HG03045 (cell line): ENCODE measurements at regions not wholly inside any gene's neighbourhood (a gene's known extent, or its start where the extent isn't known, plus 50 kb on each side); places are given as distances from the start of the nearest gene placed in this dataset.

Experiments
- ATAC-seq: cut with Tn5 transposase; IDR thresholded peaks from one replicate; pipeline ENCODE4 v1.9.1; 2021; ENCODE audit warnings: mild to moderate bottlenecking, moderate library complexity; ENCODE audit not compliant: unreplicated experiment

DNA sequence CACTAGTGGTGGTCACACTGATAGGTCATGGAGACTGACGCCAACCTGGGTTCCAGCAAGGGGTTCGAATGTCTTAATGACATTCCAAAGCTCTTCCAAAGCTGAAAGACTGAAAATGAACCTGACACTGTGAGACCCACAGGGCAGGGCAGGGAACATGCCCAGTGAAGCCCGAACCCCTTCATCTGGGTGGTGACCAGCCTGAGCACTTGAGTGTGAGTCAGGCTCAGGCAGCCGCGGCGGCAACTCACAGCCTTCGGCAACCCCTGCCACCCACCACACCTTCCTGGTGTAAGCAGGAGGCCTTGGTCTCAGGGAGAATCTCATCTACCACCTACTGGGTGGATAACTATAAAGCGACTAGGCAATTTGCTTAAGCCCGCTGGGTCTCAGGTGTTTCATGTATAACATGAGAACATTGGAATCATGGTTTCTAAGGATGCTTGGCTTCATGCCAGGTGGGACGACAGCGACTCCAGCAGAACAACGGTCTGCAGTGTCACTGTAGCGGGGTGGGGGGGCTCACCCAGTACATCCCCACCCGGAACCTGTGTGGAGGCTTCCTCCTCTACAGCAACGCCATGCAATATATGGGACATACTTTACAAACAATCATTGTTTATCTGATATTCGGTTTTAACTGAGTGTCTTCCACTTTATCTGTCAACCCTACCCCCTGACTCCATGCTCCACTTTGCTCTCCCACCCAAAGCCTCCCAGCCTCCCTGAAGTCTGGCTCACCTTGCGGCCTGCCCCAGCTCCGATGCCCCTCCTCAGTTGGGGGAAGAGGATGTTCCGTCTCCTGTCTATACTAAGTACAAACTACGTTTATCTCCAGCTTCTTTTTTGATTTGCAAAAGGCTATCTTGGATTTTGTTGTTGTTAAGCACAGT, 125.0 kb upstream of the MEF2A start:
- no peak for ATAC-seq

GRCh38 chr15:99441444-99441800, 124.4 kb upstream of the MEF2A start:
- no peak for ATAC-seq

- ATAC-seq: no peak
Measured at GRCh38 chr15:99441871-99442251, 123.9 kb upstream of the MEF2A start.

- ATAC-seq: no peak
Measured at GRCh38 chr15:99442252-99442897, 123.4 kb upstream of the MEF2A start.

- ATAC-seq: no peak
Measured at GRCh38 chr15:99443056-99443756, 122.6 kb upstream of the MEF2A start.

GRCh38 chr15:99443768-99444446, 121.9 kb upstream of the MEF2A start:
- ATAC-seq: no peak

DNA sequence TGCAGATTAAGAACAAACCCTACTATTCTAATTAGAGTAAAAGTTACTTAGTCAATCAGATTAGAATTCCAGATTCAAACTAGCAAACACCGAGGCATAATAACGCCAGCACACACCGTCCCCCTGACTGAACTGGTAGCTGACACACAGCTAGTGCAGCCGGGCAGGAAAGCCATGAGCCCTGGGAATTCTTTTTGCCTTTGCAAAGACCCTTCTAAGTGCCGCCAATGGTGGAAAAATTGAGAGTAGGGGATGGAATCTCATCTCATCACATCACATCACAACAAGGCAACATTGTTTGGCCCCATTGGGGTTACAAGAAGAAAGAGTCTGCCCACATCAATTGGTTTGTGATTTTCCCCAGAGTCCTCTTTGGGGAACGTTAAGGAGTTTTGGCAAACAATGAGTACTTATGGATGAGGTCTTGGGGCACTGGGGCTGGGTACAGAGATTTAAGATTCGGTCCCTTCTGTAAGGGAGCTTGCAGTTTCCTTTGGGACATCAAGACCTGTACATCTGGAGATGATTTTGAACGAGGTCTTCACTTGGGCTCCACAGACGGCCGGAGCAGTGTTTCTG, 120.4 kb upstream of the MEF2A start:
- ATAC-seq: no peak

DNA sequence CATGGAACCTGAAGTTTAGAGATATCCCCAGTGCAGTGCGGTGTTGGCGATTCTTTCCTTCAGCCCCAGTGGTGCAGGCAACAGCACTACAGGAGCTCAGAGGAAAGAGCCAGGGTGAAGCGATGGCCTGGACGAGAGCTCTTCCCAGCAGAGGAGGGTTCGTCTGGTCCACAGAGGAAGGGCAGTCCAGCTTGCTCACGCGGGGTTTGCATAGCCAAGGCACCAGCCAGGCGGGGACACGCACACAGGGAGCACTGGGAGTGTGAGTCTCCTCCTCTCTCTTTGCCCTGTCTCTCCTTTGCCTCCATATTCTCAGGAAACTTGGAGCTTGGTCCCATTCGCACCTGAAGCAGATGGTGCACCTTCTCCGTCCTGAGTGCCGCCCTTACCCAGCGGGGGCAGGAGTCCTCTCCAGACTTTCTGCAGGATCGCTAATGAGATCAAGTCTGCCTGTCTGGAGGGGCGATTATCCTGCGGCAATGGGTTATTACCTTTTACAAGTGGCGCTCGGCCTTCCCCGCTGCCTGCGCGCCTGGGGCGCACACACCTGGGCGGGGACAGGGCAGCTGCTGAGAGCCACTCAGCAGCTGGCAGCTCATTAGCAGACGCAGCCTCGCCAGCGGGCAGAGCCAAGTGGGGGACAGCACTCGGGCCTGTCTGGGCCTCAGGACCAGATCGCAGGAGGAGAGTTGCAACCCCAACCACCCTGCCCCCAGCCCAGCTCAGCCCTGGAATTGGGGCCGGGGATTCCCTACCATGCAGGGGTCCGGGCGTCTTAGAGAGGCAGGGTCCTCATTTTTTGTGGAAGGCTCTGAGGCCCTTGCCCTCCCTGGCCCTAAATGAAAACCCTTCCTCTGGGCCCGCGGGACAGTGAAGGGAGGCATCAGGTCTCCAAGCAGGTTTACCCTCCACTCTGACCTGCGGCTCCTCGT, 119.0 kb upstream of the MEF2A start:
- no peak for ATAC-seq

DNA sequence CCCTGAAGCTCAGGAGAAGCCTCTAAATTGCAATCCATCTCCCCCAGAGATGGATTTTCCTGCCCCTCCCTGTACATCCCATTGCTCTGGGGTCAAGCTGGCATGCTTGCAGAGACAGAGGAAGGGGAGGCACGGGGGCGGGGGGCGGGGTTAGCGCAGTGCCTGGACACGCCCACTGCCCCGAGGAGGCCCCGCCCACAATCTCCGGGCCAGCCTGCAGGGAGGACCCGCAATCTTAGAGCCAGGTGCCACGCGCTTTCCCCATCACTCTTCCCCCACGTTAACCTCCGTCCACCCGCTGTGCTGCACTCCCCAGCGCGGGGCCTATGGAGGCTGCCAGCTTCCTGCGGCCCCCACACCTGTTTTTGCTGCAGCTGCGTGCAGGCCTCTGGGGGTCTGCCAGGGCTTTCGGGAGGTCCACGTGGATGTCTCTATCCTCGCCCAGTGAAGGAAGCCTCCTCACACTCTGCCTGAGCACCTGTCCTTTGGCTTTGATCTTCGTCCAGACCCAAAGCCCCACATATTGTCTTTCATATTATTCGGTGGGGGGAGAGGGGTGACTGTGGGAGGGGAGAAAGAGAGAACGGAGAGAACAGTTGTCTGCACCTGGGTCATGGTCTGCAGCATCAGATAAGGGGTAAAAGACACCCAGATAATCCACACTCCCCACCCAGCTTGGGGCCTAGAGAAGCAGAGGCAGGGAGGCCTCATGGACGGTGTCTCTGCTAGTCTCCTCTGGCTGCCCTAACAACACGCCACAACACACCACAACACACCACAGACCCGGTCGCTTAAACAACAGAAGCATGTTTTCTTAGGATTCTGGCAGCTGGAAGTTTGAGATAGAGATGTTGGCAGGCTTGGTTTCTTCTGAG, 118.0 kb upstream of the MEF2A start:
- no peak for ATAC-seq

- ATAC-seq: no peak
Measured at GRCh38 chr15:99449514-99449913, 116.3 kb upstream of the MEF2A start.

- ATAC-seq: no peak
Measured at GRCh38 chr15:99450896-99451358, 114.9 kb upstream of the MEF2A start.

GRCh38 chr15:99451484-99451883, 114.3 kb upstream of the MEF2A start:
- no peak for ATAC-seq

- ATAC-seq: no peak
Measured at GRCh38 chr15:99452010-99452409, 113.8 kb upstream of the MEF2A start.

- ATAC-seq: peak; percentile 81
Measured at GRCh38 chr15:99452728-99453636, 112.8 kb upstream of the MEF2A start.

- no peak for ATAC-seq
Measured at GRCh38 chr15:99453637-99454030, 112.2 kb upstream of the MEF2A start.

DNA sequence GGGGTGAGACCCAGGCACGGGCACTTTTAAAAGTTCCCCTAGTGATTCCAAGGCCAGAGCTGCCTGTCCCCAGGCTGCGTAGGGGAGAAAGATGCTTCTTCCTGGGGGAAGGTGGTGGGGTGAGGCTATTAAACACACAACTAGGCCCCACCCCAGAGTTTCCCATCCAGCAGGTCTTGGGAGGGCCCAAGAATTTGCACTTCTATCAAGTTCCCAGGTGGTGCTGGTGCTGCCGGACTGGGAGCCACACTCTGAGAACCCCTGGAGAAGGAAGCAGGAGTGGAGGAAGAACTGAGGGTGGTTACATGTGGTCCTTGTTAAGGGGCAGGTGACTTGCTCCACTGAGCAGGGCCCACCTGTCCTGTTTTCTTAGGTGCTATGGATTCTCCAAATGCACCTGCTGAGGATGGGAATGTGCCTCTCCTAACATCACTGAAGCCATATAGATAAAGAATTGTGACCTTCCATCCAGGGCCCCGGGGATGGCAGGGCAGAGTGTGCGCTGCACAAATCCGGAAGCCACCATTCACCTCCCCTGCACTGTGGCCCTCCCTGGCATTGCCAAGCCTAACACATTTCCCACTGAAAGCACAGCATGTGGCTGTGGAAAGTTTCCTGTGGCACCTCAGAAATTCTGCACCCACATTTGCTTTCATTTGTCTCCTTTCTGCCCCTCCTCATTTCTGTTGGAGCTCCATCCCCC, 111.5 kb upstream of the MEF2A start:
- ATAC-seq: no peak
